ENCODE measurements at regions not wholly inside any gene's neighbourhood (a gene's known extent, or its start where the extent isn't known, plus 50 kb on each side); places are given as distances from the start of the nearest gene placed in this dataset.
"Not testable (repeated sequence)": the region's sequence is repeated elsewhere in the genome, so short reads cannot be mapped to it uniquely, and the experiment has no call there.

GRCh38 chr11:13550761-13551160 is 55.0 kb upstream of the PTH start:
- H3K4me1 ChIP-seq, result no peaks in the 10 kb centered on the region
- intact Hi-C loops (cut with micrococcal nuclease; ENCODE audit: unreplicated experiment), result no loop called here
- POLR2A ChIA-PET, result no interaction called here
- no TSS peak for BruUV-seq (replicated peaks)
- Mint-ChIP-seq H3K36me3 (ENCODE audit: insufficient read depth, unreplicated experiment) (no peaks in the 10 kb centered on the region), H3K27me3 (ENCODE audit: insufficient read depth, unreplicated experiment) (peaks cover 8% of the 10 kb centered on the region), H3K27ac (ENCODE audit: unreplicated experiment) (no peak overlapping the region), H3K9me3 (ENCODE audit: unreplicated experiment) (peaks cover 35% of the 10 kb centered on the region), H3K4me1 (ENCODE audit: low read depth, unreplicated experiment) (no peaks in the 10 kb centered on the region), H3K4me3 (ENCODE audit: unreplicated experiment) (no peak overlapping the region)
- DNase-seq, result no peak
- H3K4me3 ChIP-seq (ENCODE audit: low read depth, low read length), result no peak overlapping the region
- peaks cover 23% of the 10 kb centered on the region for H3K9me3 ChIP-seq
- no peaks in the 10 kb centered on the region for H3K27me3 ChIP-seq (replicated peaks; ENCODE audit: control insufficient read depth, insufficient read depth, low read length)
- no peaks in the 10 kb centered on the region for H3K36me3 ChIP-seq (ENCODE audit: control insufficient read depth, insufficient read depth, low read length)
- no peak for TF ChIP-seq CTCF (IDR thresholded peaks at IDR 0.05; ENCODE audit: insufficient read depth in 1 of 2, low read depth in 1 of 2, low read length in 1 of 2, severe bottlenecking in 1 of 2, unreplicated experiment in 1 of 2)
- CTCF ChIA-PET, result no interaction called here

GRCh38 chr11:13546092-13546491 is 50.3 kb upstream of the PTH start:
- H3K27me3 Mint-ChIP-seq (ENCODE audit: insufficient read depth, unreplicated experiment); POLR2A ChIA-PET; H3K4me3 Mint-ChIP-seq (ENCODE audit: unreplicated experiment); intact Hi-C loops (cut with micrococcal nuclease; ENCODE audit: unreplicated experiment); H3K4me3 ChIP-seq (ENCODE audit: low read depth, low read length); DNase-seq; H3K27ac Mint-ChIP-seq (ENCODE audit: unreplicated experiment); H3K36me3 Mint-ChIP-seq (ENCODE audit: insufficient read depth, unreplicated experiment); H3K4me1 ChIP-seq; H3K36me3 ChIP-seq (ENCODE audit: control insufficient read depth, insufficient read depth, low read length); BruUV-seq (replicated peaks); H3K27me3 ChIP-seq (replicated peaks; ENCODE audit: control insufficient read depth, insufficient read depth, low read length); CTCF ChIA-PET; H3K4me1 Mint-ChIP-seq (ENCODE audit: low read depth, unreplicated experiment): not testable (repeated sequence)
- H3K9me3 Mint-ChIP-seq (ENCODE audit: unreplicated experiment), result peaks cover 52% of the 10 kb centered on the region
- H3K9me3 ChIP-seq, result peaks cover 28% of the 10 kb centered on the region

Measured in Caco-2 (cell line).